Fibroblast of peridontal ligament (primary cell): ENCODE measurements at regions not wholly inside any gene's neighbourhood (a gene's known extent, or its start where the extent isn't known, plus 50 kb on each side); places are given as distances from the start of the nearest gene placed in this dataset.
"Not testable (repeated sequence)": the region's sequence is repeated elsewhere in the genome, so short reads cannot be mapped to it uniquely, and the experiment has no call there.

Experiments
- DNase-seq: peaks from one replicate; pipeline ENCODE4 v3.0.0-alpha.2; 2010; ENCODE audit errors: extremely low read depth

- DNase-seq = no peak
Measured at GRCh38 chrX:54615109-54615508, 85.1 kb downstream of the GNL3L start.

- peak; percentile 20 for DNase-seq
Measured at GRCh38 chrX:54633641-54634040, 103.6 kb downstream of the GNL3L start.

GRCh38 chrX:54639018-54639345 lies 109.0 kb downstream of the GNL3L start:
- DNase-seq = no peak

GRCh38 chrX:54639346-54640102 lies 109.5 kb downstream of the GNL3L start:
- DNase-seq = peak; percentile 96

- no peak for DNase-seq
Measured at GRCh38 chrX:54640103-54640690, 110.2 kb downstream of the GNL3L start.

- peak; percentile 10 for DNase-seq
Measured at GRCh38 chrX:54640736-54641135, 110.7 kb downstream of the GNL3L start.

GRCh38 chrX:54641530-54641929 lies 111.5 kb downstream of the GNL3L start:
- DNase-seq = no peak

- DNase-seq = not testable (repeated sequence)
Measured at GRCh38 chrX:54647607-54648006, 117.6 kb downstream of the GNL3L start.

- no peak for DNase-seq
Measured at GRCh38 chrX:54659547-54659946, 129.5 kb downstream of the GNL3L start.

GRCh38 chrX:54675762-54676161 lies 122.3 kb downstream of the ITIH6 start:
- no peak for DNase-seq

GRCh38 chrX:54695231-54695630 lies 102.8 kb downstream of the ITIH6 start:
- peak; percentile 39 for DNase-seq

- DNase-seq = no peak
Measured at GRCh38 chrX:54695816-54696487, 102.1 kb downstream of the ITIH6 start.
